RPMI7951 (cell line): ENCODE measurements at regions not wholly inside any gene's neighbourhood (a gene's known extent, or its start where the extent isn't known, plus 50 kb on each side); places are given as distances from the start of the nearest gene placed in this dataset.

ENCODE experiments used
- DNase-seq: peaks from one replicate; pipeline ENCODE4 v3.0.0-alpha.2; 2012; ENCODE audit warnings: low read depth

- no peak for DNase-seq
Measured at GRCh38 chr2:100660851-100661584, 98.2 kb downstream of the PDCL3 start.

GRCh38 chr2:100662866-100663265, 100.1 kb downstream of the PDCL3 start:
- DNase-seq = no peak

GRCh38 chr2:100664021-100664755, 101.4 kb downstream of the PDCL3 start:
- DNase-seq = no peak

GRCh38 chr2:100664756-100665101, 101.9 kb downstream of the PDCL3 start:
- DNase-seq = no peak

GRCh38 chr2:100666996-100667395, 104.2 kb downstream of the PDCL3 start:
- DNase-seq = no peak

GRCh38 chr2:100667801-100668200, 105.0 kb downstream of the PDCL3 start:
- DNase-seq = no peak

GRCh38 chr2:100670232-100670631, 107.4 kb downstream of the PDCL3 start:
- peak; percentile 16 for DNase-seq

GRCh38 chr2:100673115-100673514, 110.3 kb downstream of the PDCL3 start:
- DNase-seq = no peak

- DNase-seq = no peak
Measured at GRCh38 chr2:100673691-100674485, 111.1 kb downstream of the PDCL3 start.

- DNase-seq = no peak
Measured at GRCh38 chr2:100674666-100675065, 111.9 kb downstream of the PDCL3 start.

- DNase-seq = no peak
Measured at GRCh38 chr2:100675373-100675772, 112.6 kb downstream of the PDCL3 start.

- DNase-seq = no peak
Measured at GRCh38 chr2:100675855-100676254, 113.1 kb downstream of the PDCL3 start.

GRCh38 chr2:100676346-100676745, 113.6 kb downstream of the PDCL3 start:
- no peak for DNase-seq

- no peak for DNase-seq
Measured at GRCh38 chr2:100677611-100678185, 114.9 kb downstream of the PDCL3 start.

- DNase-seq = no peak
Measured at GRCh38 chr2:100679211-100679610, 116.4 kb downstream of the PDCL3 start.

- DNase-seq = no peak
Measured at GRCh38 chr2:100682536-100682935, 119.7 kb downstream of the PDCL3 start.

GRCh38 chr2:100683231-100683630, 120.4 kb downstream of the PDCL3 start:
- no peak for DNase-seq

GRCh38 chr2:100691846-100692245, 128.1 kb upstream of the NPAS2 start:
- DNase-seq = no peak

GRCh38 chr2:100692381-100692780, 127.6 kb upstream of the NPAS2 start:
- DNase-seq = no peak

GRCh38 chr2:100692906-100693305, 127.0 kb upstream of the NPAS2 start:
- DNase-seq = no peak

GRCh38 chr2:100699131-100699530, 120.8 kb upstream of the NPAS2 start:
- DNase-seq = no peak

GRCh38 chr2:100702438-100703109, 117.4 kb upstream of the NPAS2 start:
- no peak for DNase-seq
